H9 (cell line): ENCODE measurements at regions not wholly inside any gene's neighbourhood (a gene's known extent, or its start where the extent isn't known, plus 50 kb on each side); places are given as distances from the start of the nearest gene placed in this dataset.

Source experiments
- DNase-seq: peaks from one replicate; pipeline ENCODE4 v3.0.0-alpha.2; 2017
- H2AFZ ChIP-seq: one replicate; pipeline ENCODE4 v1.6.1; 2013; ENCODE audit warnings: mild to moderate bottlenecking, low read length, control low read depth, moderate library complexity
- H2AK5ac ChIP-seq: 2 replicates; pipeline ENCODE4 v1.6.1; 2013; ENCODE audit warnings: low read length, control low read depth, mixed read lengths; ENCODE audit not compliant: insufficient read length
- H2BK120ac ChIP-seq: one replicate; pipeline ENCODE4 v1.6.1; 2013; ENCODE audit warnings: low read depth, mild to moderate bottlenecking, low read length, control low read depth, inconsistent platforms; ENCODE audit not compliant: poor library complexity, severe bottlenecking
- H2BK12ac ChIP-seq: 2 replicates; pipeline ENCODE4 v1.6.1; 2013; ENCODE audit warnings: low read length, control low read depth, mixed read lengths, low read depth; ENCODE audit not compliant: insufficient read length
- H2BK15ac ChIP-seq: 2 replicates; pipeline ENCODE4 v1.6.1; 2013; ENCODE audit warnings: low read depth, low read length, control low read depth
- H2BK20ac ChIP-seq: one replicate; pipeline ENCODE4 v1.6.1; 2013; ENCODE audit warnings: low read depth, mild to moderate bottlenecking, low read length, control low read depth, inconsistent platforms; ENCODE audit not compliant: poor library complexity, severe bottlenecking
- H2BK5ac ChIP-seq: 2 replicates; pipeline ENCODE4 v1.6.1; 2013; ENCODE audit warnings: low read length, control low read depth, mixed read lengths; ENCODE audit not compliant: insufficient read length
- H3K14ac ChIP-seq: 2 replicates; pipeline ENCODE4 v1.6.1; 2013; ENCODE audit warnings: low read length, control low read depth; ENCODE audit not compliant: insufficient read depth
- H3K18ac ChIP-seq: 2 replicates; pipeline ENCODE4 v1.6.1; 2013; ENCODE audit warnings: low read depth, mild to moderate bottlenecking, mixed read lengths, low read length, control low read depth; ENCODE audit not compliant: insufficient read length
- H3K23ac ChIP-seq: 2 replicates; pipeline ENCODE4 v1.6.1; 2013; ENCODE audit warnings: low read length, control low read depth, mixed read lengths, low read depth; ENCODE audit not compliant: insufficient read length
- H3K23me2 ChIP-seq: 2 replicates; pipeline ENCODE4 v1.6.1; 2013; ENCODE audit warnings: low read depth, mild to moderate bottlenecking, mixed read lengths, low read length, control low read depth; ENCODE audit not compliant: insufficient read length, poor library complexity, severe bottlenecking
- H3K27ac ChIP-seq: 2 replicates; pipeline ENCODE4 v1.5.1; 2013; ENCODE audit warnings: low read length, control low read depth, mixed read lengths, low read depth; ENCODE audit not compliant: insufficient read length
- H3K27me3 ChIP-seq: 2 replicates; pipeline ENCODE4 v1.6.1; 2013; ENCODE audit warnings: low read length, control low read depth, inconsistent platforms; ENCODE audit not compliant: insufficient read depth
- H3K4ac ChIP-seq: 2 replicates; pipeline ENCODE4 v1.6.1; 2013; ENCODE audit warnings: low read depth, mild to moderate bottlenecking, control low read depth, inconsistent platforms, low read length, moderate library complexity
- H3K4me1 ChIP-seq: 2 replicates; pipeline ENCODE4 v1.6.1; 2013; ENCODE audit warnings: low read length, control low read depth, inconsistent platforms; ENCODE audit not compliant: insufficient read depth
- H3K4me2 ChIP-seq: 2 replicates; pipeline ENCODE4 v1.6.1; 2013; ENCODE audit warnings: low read length, control low read depth, mixed read lengths; ENCODE audit not compliant: insufficient read length, insufficient read depth
- H3K56ac ChIP-seq: 2 replicates; pipeline ENCODE4 v1.6.1; 2013; ENCODE audit warnings: low read depth, mild to moderate bottlenecking, mixed read lengths, low read length, control low read depth; ENCODE audit not compliant: insufficient read length
- H3K79me1 ChIP-seq: 2 replicates; pipeline ENCODE4 v1.6.1; 2013; ENCODE audit warnings: low read depth, mild to moderate bottlenecking, moderate library complexity, low read length, control low read depth, inconsistent platforms; ENCODE audit not compliant: insufficient read depth, poor library complexity, severe bottlenecking
- H3K79me2 ChIP-seq: 2 replicates; pipeline ENCODE4 v1.6.1; 2013; ENCODE audit warnings: low read length, control low read depth, inconsistent platforms; ENCODE audit not compliant: insufficient read depth
- H3K9ac ChIP-seq: 2 replicates; pipeline ENCODE4 v1.6.1; 2013; ENCODE audit warnings: low read length, control low read depth, mixed read lengths; ENCODE audit not compliant: insufficient read length; ENCODE audit errors: extremely low read depth
- H3K9me3 ChIP-seq: one replicate; pipeline ENCODE4 v1.6.1; 2013; ENCODE audit warnings: low read depth, low read length, inconsistent platforms; ENCODE audit not compliant: control insufficient read depth
- H3T11ph ChIP-seq: one replicate; pipeline ENCODE4 v1.6.1; 2013; ENCODE audit warnings: mild to moderate bottlenecking, low read length, control low read depth, inconsistent platforms
- H4K20me1 ChIP-seq: one replicate; pipeline ENCODE4 v1.6.1; 2013; ENCODE audit not compliant: control insufficient read depth, insufficient read length, insufficient read depth
- H4K5ac ChIP-seq: 2 replicates; pipeline ENCODE4 v1.6.1; 2013; ENCODE audit warnings: low read depth, mild to moderate bottlenecking, mixed read lengths, low read length, control low read depth; ENCODE audit not compliant: insufficient read length
- H4K8ac ChIP-seq: replicated peaks from 2 replicates; pipeline ENCODE4 v1.6.1; 2013; ENCODE audit warnings: low read length, control low read depth, mixed read lengths, low read depth; ENCODE audit not compliant: insufficient read length
- H4K91ac ChIP-seq: 2 replicates; pipeline ENCODE4 v1.6.1; 2013; ENCODE audit warnings: low read depth, mild to moderate bottlenecking, moderate library complexity, mixed read lengths, low read length, control low read depth; ENCODE audit not compliant: insufficient read length
- H3K27ac Mint-ChIP-seq, 3 experiments: 2 replicates in 2 of 3; 3 replicates in 1 of 3; pipeline ENCODE4 v1.8.0; 2020 to 2021; ENCODE audit warnings: mixed read lengths in 3 of 3, mild to moderate bottlenecking in 1 of 3, moderate library complexity in 1 of 3
- H3K27me3 Mint-ChIP-seq: 2 replicates; pipeline ENCODE4 v1.8.0; 2021; ENCODE audit warnings: low read depth, mild to moderate bottlenecking, moderate library complexity, mixed read lengths
- H3K36me3 Mint-ChIP-seq, 3 experiments: 2 replicates in 2 of 3; 3 replicates in 1 of 3; pipeline ENCODE4 v1.8.0; 2020 to 2021; ENCODE audit warnings: low read depth in 3 of 3, mixed read lengths in 3 of 3; ENCODE audit not compliant: insufficient read depth in 1 of 3
- H3K4me1 Mint-ChIP-seq, 2 experiments: 2 replicates each; pipeline ENCODE4 v1.8.0; 2020; ENCODE audit warnings: mixed read lengths in 2 of 2
- H3K4me3 Mint-ChIP-seq, 2 experiments: 2 replicates in 1 of 2; 3 replicates in 1 of 2; pipeline ENCODE4 v1.8.0; 2020 to 2021; ENCODE audit warnings: mild to moderate bottlenecking in 2 of 2, mixed read lengths in 2 of 2, moderate library complexity in 1 of 2
- H3K9me3 Mint-ChIP-seq, 2 experiments: 2 replicates in 1 of 2; 3 replicates in 1 of 2; pipeline ENCODE4 v1.8.0; 2020; ENCODE audit warnings: mild to moderate bottlenecking in 2 of 2, mixed read lengths in 2 of 2, moderate library complexity in 1 of 2
- CTCF ChIP-seq: fragments of 200-600 bp; sonication (generic); conservative IDR thresholded peaks from 3 replicates; pipeline ENCODE4 v1.8.0; 2021; ENCODE audit warnings: antibody characterized with exemption, mild to moderate bottlenecking
- WGBS: extraction: QIAGEN DNeasy Blood & Tissue Kit; methylation state at CpG from one replicate; pipeline ENCODE4 v1.1.7; 2013; ENCODE audit warnings: missing lambda C conversion rate, low lambda C conversion rate, mixed read lengths; ENCODE audit not compliant: insufficient read length; ENCODE audit errors: extremely low coverage; 5-methylcytosine and 5-hydroxymethylcytosine counted together

DNA sequence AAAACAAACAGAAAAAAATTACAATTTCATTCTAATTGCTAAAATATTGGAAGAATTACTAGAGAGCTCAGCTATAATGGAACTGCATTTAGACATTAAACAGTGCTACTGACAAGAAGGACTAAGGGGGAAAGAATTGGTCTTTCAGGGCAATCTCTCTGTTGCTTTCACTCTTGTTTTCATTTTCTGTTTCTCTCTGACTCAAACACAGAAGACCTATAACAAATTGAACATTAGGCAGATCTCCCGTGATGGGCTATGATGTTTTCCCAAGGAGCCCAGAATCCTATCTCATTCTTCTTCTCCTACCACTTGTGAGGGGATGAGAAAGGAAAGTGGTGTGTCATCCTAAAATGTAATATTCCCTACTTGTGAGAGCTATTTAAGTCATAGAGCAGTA, 358.0 kb upstream of the TGFBR2 start:
- H3K14ac ChIP-seq, result no peak overlapping the region
- H4K8ac ChIP-seq, result no peak overlapping the region
- H3K4me1 Mint-ChIP-seq, result peaks cover 10 to 18% of the 10 kb centered on the region in 2 experiments
- H3K9me3 Mint-ChIP-seq, result peaks cover 0 to 2% of the 10 kb centered on the region in 2 experiments; a peak in 2 of 5 replicates
- no peak overlapping the region for H2AFZ ChIP-seq
- no peak overlapping the region for H4K5ac ChIP-seq
- no peak overlapping the region for H3K4ac ChIP-seq
- H3K27me3 ChIP-seq, result no peaks in the 10 kb centered on the region
- no peak overlapping the region for H2BK20ac ChIP-seq
- no peak overlapping the region for H2BK5ac ChIP-seq
- DNase-seq, result no peak
- H2BK120ac ChIP-seq, result no peak overlapping the region
- no peak overlapping the region for H3K9ac ChIP-seq
- H3K56ac ChIP-seq, result no peak overlapping the region
- H3K27ac Mint-ChIP-seq, result no peak overlapping the region
- H2BK15ac ChIP-seq, result no peak overlapping the region
- H2BK12ac ChIP-seq, result no peak overlapping the region
- WGBS, result no CpG with 5 or more reads among the region's 1 CpG
- H3K79me1 ChIP-seq, result no peaks in the 10 kb centered on the region
- H2AK5ac ChIP-seq, result no peak overlapping the region
- H3K79me2 ChIP-seq, result no peaks in the 10 kb centered on the region
- 0 out of 7 replicates have a peak, but pooled peaks cover 0 to 3% (median 0%) of the 10 kb centered on the region in 3 experiments for H3K36me3 Mint-ChIP-seq
- H3K9me3 ChIP-seq, result no peaks in the 10 kb centered on the region
- H3T11ph ChIP-seq, result no peak overlapping the region
- no peak overlapping the region for H3K23ac ChIP-seq
- H4K20me1 ChIP-seq, result no peaks in the 10 kb centered on the region
- H3K4me2 ChIP-seq, result no peak overlapping the region
- H4K91ac ChIP-seq, result no peak overlapping the region
- 0 out of 2 replicates have a peak, but pooled peaks cover 3% of the 10 kb centered on the region for H3K4me1 ChIP-seq
- no peak overlapping the region for H3K27ac ChIP-seq
- no peak overlapping the region for H3K4me3 Mint-ChIP-seq
- no peaks in the 10 kb centered on the region for H3K27me3 Mint-ChIP-seq
- TF ChIP-seq CTCF, result no peak
- no peak overlapping the region for H3K18ac ChIP-seq
- H3K23me2 ChIP-seq, result no peaks in the 10 kb centered on the region
